T-helper 1 cell treated with Interleukin-12 subunit alpha and Interleukin-12 subunit beta and Interleukin-4 antibody, amounts not matched to agents 30 ng/mL and 1 ng/mL, for 36 hours (primary cell): ENCODE measurements at regions not wholly inside any gene's neighbourhood (a gene's known extent, or its start where the extent isn't known, plus 50 kb on each side); places are given as distances from the start of the nearest gene placed in this dataset.

Source experiments
- intact Hi-C: fragments of 100-400 bp; cut with micrococcal nuclease; formaldehyde crosslinking; loops from one replicate; pipeline ENCODE4 v1.15.1; 2024

GRCh38 chr3:10758304-10759037, 57.6 kb upstream of the SLC6A11 start:
- intact Hi-C loops, result loop anchor here (1.0 to 5.0 kb wide), 4 partner anchors 25 to 894 kb away; no protein-coding TSS in a partner anchor

GRCh38 chr3:10759495-10759894, 56.5 kb upstream of the SLC6A11 start:
- intact Hi-C loops, result loop anchor here (5.0 kb wide), 1 partner anchor 893 kb away; no protein-coding TSS in a partner anchor

- intact Hi-C loops, result no loop called here
Measured at GRCh38 chr3:10760199-10760598, 55.8 kb upstream of the SLC6A11 start.

GRCh38 chr3:10761583-10761982, 54.4 kb upstream of the SLC6A11 start:
- intact Hi-C loops, result no loop called here

- intact Hi-C loops, result no loop called here
Measured at GRCh38 chr3:10762116-10762515, 53.9 kb upstream of the SLC6A11 start.

GRCh38 chr3:10762611-10763247, 53.3 kb upstream of the SLC6A11 start:
- intact Hi-C loops, result no loop called here

GRCh38 chr3:10763248-10763620, 52.8 kb upstream of the SLC6A11 start:
- intact Hi-C loops, result no loop called here

GRCh38 chr3:10763817-10764258, 52.2 kb upstream of the SLC6A11 start:
- intact Hi-C loops, result no loop called here

GRCh38 chr3:10764259-10765051, 51.6 kb upstream of the SLC6A11 start:
- intact Hi-C loops, result no loop called here

- intact Hi-C loops, result no loop called here
Measured at GRCh38 chr3:10766049-10766705, 49.9 kb upstream of the SLC6A11 start.
